HEK293 (cell line): ENCODE measurements at regions not wholly inside any gene's neighbourhood (a gene's known extent, or its start where the extent isn't known, plus 50 kb on each side); places are given as distances from the start of the nearest gene placed in this dataset.

Experiments
- CTCF ChIA-PET: fragments of 350-600 bp; formaldehyde crosslinking; extraction: SDS; loops from one replicate; lab custom pipeline; 2021; ENCODE audit warnings: antibody characterized with exemption; lab: Yijun Ruan, JAX
- POLR2A ChIA-PET: fragments of 300-600 bp; formaldehyde crosslinking; extraction: SDS; loops from one replicate; lab custom pipeline; 2020; ENCODE audit warnings: antibody characterized with exemption, inconsistent platforms; lab: Yijun Ruan, JAX
- H3K27ac ChIP-seq: fragments of 200-500 bp; sonication (Bioruptor generic); 2 replicates; pipeline ENCODE4 v1.5.1; 2014; ENCODE audit warnings: low read depth, low read length, control low read depth, inconsistent platforms; ENCODE audit errors: extremely low read depth
- H3K36me3 ChIP-seq, 2 experiments: fragments of 200-500 bp in 1 of 2; sonication (Bioruptor generic) in 1 of 2; 1 replicate in 1 of 2; 2 replicates in 1 of 2; pipeline ENCODE4 v1.5.1; 2014 to 2017; ENCODE audit warnings: inconsistent platforms in 2 of 2, low read length in 2 of 2; ENCODE audit not compliant: control insufficient read depth in 2 of 2, insufficient read depth in 1 of 2
- H3K4me1 ChIP-seq: fragments of 200-500 bp; sonication (Bioruptor generic); 2 replicates; pipeline ENCODE4 v1.5.1; 2014; ENCODE audit warnings: mild to moderate bottlenecking, low read length, inconsistent platforms; ENCODE audit not compliant: control insufficient read depth, insufficient read depth
- H3K4me3 ChIP-seq: 2 replicates; pipeline ENCODE4 v1.5.1; 2011; ENCODE audit warnings: low read depth, mild to moderate bottlenecking, control low read depth, low read length, moderate library complexity
- H3K9me3 ChIP-seq: fragments of 200-500 bp; sonication (Bioruptor generic); 2 replicates; pipeline ENCODE4 v1.5.1; 2014; ENCODE audit warnings: low read depth, low read length, inconsistent platforms; ENCODE audit not compliant: control insufficient read depth, insufficient read depth
- KLF8 ChIP-seq: fragments of 450-650 bp; formaldehyde crosslinking; IDR thresholded peaks from 2 replicates; pipeline ENCODE4 v1.5.1; 2016; ENCODE audit warnings: missing biosample characterization, missing genetic modification characterization
- OSR2 ChIP-seq: fragments of 450-650 bp; formaldehyde crosslinking; IDR thresholded peaks from 2 replicates; pipeline ENCODE4 v1.5.1; 2016; ENCODE audit warnings: missing biosample characterization, missing genetic modification characterization
- ZBTB21 ChIP-seq: fragments of 450-650 bp; formaldehyde crosslinking; IDR thresholded peaks from 2 replicates; pipeline ENCODE4 v1.5.1; 2017; ENCODE audit warnings: missing biosample characterization, missing genetic modification characterization
- ZBTB48 ChIP-seq: fragments of 450-650 bp; formaldehyde crosslinking; IDR thresholded peaks from 2 replicates; pipeline ENCODE4 v1.5.1; 2016; ENCODE audit warnings: missing biosample characterization, missing genetic modification characterization
- ZNF239 ChIP-seq: fragments of 450-650 bp; formaldehyde crosslinking; IDR thresholded peaks from 2 replicates; pipeline ENCODE4 v1.5.1; 2016; ENCODE audit warnings: missing biosample characterization, missing genetic modification characterization
- ZNF311 ChIP-seq: fragments of 450-650 bp; formaldehyde crosslinking; IDR thresholded peaks from 2 replicates; pipeline ENCODE4 v1.5.1; 2017; ENCODE audit warnings: missing biosample characterization, missing genetic modification characterization, borderline replicate concordance
- ZNF514 ChIP-seq: fragments of 450-650 bp; formaldehyde crosslinking; IDR thresholded peaks from 2 replicates; pipeline ENCODE4 v1.5.1; 2016; ENCODE audit warnings: missing biosample characterization, missing genetic modification characterization
- ZNF624 ChIP-seq: fragments of 450-650 bp; formaldehyde crosslinking; IDR thresholded peaks from 2 replicates; pipeline ENCODE4 v1.5.1; 2017; ENCODE audit warnings: missing biosample characterization, missing genetic modification characterization
- ZSCAN23 ChIP-seq: fragments of 450-650 bp; formaldehyde crosslinking; IDR thresholded peaks from 2 replicates; pipeline ENCODE4 v1.5.1; 2016; ENCODE audit warnings: missing biosample characterization, missing genetic modification characterization
- ZXDB ChIP-seq: fragments of 450-650 bp; formaldehyde crosslinking; IDR thresholded peaks from 2 replicates; pipeline ENCODE4 v1.5.1; 2016; ENCODE audit warnings: missing biosample characterization, missing genetic modification characterization
- TF ChIP-seq, protein P1 (sequence below): fragments of 450-650 bp; formaldehyde crosslinking; IDR thresholded peaks from 2 replicates; pipeline ENCODE4 v1.5.1; 2017; ENCODE audit warnings: missing biosample characterization, missing genetic modification characterization
- TF ChIP-seq, protein P2 (sequence below): fragments of 450-650 bp; formaldehyde crosslinking; IDR thresholded peaks from 2 replicates; pipeline ENCODE4 v1.5.1; 2016; ENCODE audit warnings: missing biosample characterization, missing genetic modification characterization
- TF ChIP-seq, protein P3 (sequence below): fragments of 450-650 bp; formaldehyde crosslinking; IDR thresholded peaks from 2 replicates; pipeline ENCODE4 v1.5.1; 2016; ENCODE audit warnings: missing biosample characterization, missing genetic modification characterization
- TF ChIP-seq, protein P4 (sequence below): sonication (generic); formaldehyde crosslinking; IDR thresholded peaks from 2 replicates; pipeline ENCODE4 v1.8.1; 2022; ENCODE audit warnings: mild to moderate bottlenecking, moderate library complexity, missing genetic modification reagents
- TF ChIP-seq, protein P5 (sequence below): fragments of 450-650 bp; formaldehyde crosslinking; IDR thresholded peaks from 2 replicates; pipeline ENCODE4 v1.5.1; 2017; ENCODE audit warnings: missing biosample characterization, missing genetic modification characterization
- TF ChIP-seq, protein P6 (sequence below): fragments of 450-650 bp; formaldehyde crosslinking; IDR thresholded peaks from 2 replicates; pipeline ENCODE4 v1.5.1; 2016; ENCODE audit warnings: missing biosample characterization, missing genetic modification characterization

DNA sequence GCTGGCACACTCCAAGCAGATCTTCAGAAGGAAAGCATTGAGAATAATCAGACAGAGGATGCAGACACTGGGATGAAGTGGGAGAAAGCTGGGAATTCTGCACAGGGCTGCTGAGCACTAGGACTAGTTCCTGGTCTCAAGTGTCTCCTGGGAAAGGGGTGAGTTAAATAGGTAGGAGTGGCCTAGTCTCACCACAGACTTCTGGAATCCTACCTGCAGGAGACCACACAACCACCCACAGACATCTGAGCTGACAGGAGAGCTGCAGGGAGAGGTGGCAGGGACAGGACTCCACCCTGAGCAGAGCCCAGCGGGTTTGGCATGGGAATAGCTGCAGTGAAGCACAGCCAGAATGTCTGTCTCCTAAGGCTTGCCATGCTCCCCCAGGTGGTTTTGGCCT is 95.1 kb upstream of the GALNTL6 start:
- ChIA-PET POLR2A (no interaction called here), CTCF (no interaction called here)
- H3K4me1 ChIP-seq: no peaks in the 10 kb centered on the region
- H3K27ac ChIP-seq: no peak overlapping the region
- no peak overlapping the region for H3K4me3 ChIP-seq
- no peaks in the 10 kb centered on the region for H3K9me3 ChIP-seq
- TF ChIP-seq, protein P1, sequence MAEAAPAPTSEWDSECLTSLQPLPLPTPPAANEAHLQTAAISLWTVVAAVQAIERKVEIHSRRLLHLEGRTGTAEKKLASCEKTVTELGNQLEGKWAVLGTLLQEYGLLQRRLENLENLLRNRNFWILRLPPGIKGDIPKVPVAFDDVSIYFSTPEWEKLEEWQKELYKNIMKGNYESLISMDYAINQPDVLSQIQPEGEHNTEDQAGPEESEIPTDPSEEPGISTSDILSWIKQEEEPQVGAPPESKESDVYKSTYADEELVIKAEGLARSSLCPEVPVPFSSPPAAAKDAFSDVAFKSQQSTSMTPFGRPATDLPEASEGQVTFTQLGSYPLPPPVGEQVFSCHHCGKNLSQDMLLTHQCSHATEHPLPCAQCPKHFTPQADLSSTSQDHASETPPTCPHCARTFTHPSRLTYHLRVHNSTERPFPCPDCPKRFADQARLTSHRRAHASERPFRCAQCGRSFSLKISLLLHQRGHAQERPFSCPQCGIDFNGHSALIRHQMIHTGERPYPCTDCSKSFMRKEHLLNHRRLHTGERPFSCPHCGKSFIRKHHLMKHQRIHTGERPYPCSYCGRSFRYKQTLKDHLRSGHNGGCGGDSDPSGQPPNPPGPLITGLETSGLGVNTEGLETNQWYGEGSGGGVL (tag by site-specific recombination): no peak
- TF ChIP-seq KLF8 (tag by site-specific recombination) (no peak), ZSCAN23 (tag by site-specific recombination) (no peak)
- TF ChIP-seq, protein P2, sequence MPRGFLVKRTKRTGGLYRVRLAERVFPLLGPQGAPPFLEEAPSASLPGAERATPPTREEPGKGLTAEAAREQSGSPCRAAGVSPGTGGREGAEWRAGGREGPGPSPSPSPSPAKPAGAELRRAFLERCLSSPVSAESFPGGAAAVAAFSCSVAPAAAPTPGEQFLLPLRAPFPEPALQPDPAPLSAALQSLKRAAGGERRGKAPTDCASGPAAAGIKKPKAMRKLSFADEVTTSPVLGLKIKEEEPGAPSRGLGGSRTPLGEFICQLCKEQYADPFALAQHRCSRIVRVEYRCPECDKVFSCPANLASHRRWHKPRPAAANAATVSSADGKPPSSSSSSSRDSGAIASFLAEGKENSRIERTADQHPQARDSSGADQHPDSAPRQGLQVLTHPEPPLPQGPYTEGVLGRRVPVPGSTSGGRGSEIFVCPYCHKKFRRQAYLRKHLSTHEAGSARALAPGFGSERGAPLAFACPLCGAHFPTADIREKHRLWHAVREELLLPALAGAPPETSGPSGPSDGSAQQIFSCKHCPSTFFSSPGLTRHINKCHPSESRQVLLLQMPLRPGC: no peak
- H3K36me3 ChIP-seq: no peaks in the 10 kb centered on the region

DNA sequence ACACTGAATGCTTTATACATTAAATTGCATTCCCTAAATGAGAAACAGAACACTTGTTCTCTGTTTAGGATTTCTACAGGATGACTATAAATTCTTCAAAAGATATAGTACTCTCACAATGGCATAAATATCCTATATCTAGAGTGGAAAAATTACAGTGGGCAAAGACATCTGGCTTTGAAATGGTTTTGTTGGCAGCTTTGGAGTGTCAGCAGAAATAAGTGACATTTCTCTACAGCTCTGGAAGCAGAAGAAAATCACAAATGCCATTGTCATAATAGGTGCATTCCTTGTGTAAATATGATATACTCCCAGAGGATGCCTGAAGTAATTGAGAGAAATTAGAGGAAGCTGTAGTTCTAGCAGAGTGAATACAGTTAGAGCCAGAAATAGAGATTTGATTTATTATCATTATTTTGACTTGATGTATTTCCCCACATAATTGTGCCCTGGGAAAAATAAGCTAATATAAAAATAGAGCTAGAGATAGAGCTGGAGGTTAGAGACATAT is 95.9 kb upstream of the GALNTL6 start:
- Histone ChIP-seq H3K27ac (no peak overlapping the region), H3K9me3 (no peaks in the 10 kb centered on the region), H3K4me3 (no peak overlapping the region), H3K36me3 (no peaks in the 10 kb centered on the region), H3K4me1 (no peaks in the 10 kb centered on the region)
- CTCF ChIA-PET: no interaction called here
- no peak for TF ChIP-seq ZBTB48
- no peak for TF ChIP-seq ZNF514 (tag by site-specific recombination)
- no peak for TF ChIP-seq ZBTB21 (tag by site-specific recombination)
- TF ChIP-seq ZNF624: no peak
- TF ChIP-seq, protein P3, sequence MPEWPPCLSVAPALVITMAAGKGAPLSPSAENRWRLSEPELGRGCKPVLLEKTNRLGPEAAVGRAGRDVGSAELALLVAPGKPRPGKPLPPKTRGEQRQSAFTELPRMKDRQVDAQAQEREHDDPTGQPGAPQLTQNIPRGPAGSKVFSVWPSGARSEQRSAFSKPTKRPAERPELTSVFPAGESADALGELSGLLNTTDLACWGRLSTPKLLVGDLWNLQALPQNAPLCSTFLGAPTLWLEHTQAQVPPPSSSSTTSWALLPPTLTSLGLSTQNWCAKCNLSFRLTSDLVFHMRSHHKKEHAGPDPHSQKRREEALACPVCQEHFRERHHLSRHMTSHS: no peak
- TF ChIP-seq, protein P2: no peak
- TF ChIP-seq, protein P4, sequence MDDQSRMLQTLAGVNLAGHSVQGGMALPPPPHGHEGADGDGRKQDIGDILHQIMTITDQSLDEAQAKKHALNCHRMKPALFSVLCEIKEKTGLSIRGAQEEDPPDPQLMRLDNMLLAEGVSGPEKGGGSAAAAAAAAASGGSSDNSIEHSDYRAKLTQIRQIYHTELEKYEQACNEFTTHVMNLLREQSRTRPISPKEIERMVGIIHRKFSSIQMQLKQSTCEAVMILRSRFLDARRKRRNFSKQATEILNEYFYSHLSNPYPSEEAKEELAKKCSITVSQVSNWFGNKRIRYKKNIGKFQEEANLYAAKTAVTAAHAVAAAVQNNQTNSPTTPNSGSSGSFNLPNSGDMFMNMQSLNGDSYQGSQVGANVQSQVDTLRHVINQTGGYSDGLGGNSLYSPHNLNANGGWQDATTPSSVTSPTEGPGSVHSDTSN (CRISPR knock-in tag): no peak
- TF ChIP-seq, protein P5, sequence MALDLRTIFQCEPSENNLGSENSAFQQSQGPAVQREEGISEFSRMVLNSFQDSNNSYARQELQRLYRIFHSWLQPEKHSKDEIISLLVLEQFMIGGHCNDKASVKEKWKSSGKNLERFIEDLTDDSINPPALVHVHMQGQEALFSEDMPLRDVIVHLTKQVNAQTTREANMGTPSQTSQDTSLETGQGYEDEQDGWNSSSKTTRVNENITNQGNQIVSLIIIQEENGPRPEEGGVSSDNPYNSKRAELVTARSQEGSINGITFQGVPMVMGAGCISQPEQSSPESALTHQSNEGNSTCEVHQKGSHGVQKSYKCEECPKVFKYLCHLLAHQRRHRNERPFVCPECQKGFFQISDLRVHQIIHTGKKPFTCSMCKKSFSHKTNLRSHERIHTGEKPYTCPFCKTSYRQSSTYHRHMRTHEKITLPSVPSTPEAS (tag by site-specific recombination): no peak
- TF ChIP-seq ZNF311 (tag by site-specific recombination): no peak
- no peak for TF ChIP-seq ZXDB (tag by site-specific recombination)
- no peak for TF ChIP-seq OSR2
- TF ChIP-seq ZNF239 (tag by site-specific recombination): no peak
- TF ChIP-seq, protein P6, sequence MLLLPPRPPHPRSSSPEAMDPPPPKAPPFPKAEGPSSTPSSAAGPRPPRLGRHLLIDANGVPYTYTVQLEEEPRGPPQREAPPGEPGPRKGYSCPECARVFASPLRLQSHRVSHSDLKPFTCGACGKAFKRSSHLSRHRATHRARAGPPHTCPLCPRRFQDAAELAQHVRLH (tag by site-specific recombination): no peak
- POLR2A ChIA-PET: no interaction called here
